Daoy (cell line): ENCODE measurements at regions not wholly inside any gene's neighbourhood (a gene's known extent, or its start where the extent isn't known, plus 50 kb on each side); places are given as distances from the start of the nearest gene placed in this dataset.

ENCODE experiments used
- DNase-seq: peaks from one replicate; pipeline ENCODE4 v3.0.0-alpha.2; 2015; ENCODE audit warnings: low read depth

DNA sequence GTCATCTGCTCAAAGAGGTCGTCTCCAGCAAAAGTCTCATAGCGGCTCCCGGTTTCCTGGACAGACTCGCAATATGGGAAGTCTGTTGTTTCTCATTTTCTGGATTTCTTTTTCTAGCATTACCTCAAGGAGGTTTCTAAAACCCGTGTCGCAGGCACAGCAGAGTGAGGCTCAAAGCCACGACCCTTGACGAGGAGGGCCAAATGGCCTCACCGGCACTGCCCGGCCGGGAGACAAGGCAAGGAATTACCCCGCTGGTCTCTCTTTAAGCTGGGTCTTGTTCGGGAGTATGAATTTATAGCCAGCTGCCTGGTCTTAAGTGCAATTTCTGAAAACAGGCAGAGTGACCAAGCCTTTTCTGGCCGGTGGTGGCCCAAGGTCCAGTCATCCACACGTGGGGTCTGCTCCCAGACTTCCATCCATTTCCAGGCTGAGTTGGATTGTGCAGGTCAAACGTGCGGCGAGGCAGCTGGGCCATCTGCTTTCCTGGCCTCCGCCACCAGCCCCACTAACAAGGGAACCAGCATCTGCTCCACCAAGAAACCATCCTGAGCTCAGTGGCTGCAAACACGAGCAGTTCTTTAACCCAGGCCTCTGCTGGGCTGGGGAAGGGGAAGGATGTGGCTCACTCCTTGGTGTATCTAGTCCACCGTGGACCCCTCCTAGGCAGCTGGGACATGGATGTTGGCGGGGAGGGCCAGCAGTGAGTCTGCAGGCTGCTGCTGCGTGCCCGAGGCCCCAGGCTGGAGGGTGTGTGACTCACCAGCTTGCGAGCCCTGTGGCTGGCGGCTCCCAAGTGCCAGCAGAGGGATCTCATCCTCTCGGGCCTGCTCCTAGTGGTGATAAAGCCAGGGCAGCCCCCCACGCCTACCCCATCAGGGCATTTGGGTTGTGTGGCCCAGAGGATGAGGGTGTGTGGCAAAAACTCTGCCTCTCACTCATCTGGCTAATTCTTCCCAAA is 55.6 kb upstream of the COL5A1 start:
- DNase-seq = peak; percentile 95

- no peak for DNase-seq
These were observed 51.9 kb upstream of the COL5A1 start for GRCh38 chr9:134589748-134590147.

DNA sequence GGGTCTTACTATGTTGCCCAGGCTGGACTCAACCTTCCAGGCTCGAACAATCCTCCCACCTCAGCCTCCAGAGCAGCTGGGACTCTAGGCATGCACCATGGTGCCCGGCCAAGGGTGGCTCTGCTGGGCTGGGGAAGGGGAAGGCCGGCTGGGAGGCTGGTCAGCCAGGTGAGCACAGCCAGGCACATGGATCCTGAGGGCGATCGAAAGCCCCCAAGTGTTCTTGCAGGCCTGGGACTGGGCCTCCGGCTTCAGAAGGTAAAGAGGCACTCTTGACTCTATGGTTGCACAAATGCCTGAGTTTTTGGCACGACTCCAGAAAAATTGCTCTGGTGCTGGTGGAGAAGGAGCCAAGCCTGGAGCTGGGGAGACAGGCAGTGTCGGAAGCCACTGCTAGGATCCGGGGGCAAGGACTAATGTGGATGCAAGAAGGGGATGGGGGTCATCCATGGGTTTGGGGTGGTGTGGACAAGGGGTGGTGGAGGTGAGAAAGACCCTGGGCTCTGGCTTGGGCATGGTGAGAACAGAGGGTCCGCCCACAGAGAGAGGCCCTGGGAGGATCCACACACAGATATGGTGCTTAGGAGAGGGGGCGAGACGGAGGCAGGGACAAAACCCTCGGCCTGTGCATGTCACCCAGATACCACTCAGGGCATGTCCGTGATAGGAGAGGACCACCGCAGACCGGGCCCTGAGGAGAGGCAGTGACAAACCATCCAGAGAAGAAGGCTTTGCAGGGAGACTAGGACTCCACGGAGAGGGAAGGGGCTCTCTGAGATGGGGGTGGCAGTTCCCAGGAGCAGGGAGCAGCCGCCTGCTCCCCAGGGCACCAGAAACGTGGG is 51.1 kb upstream of the COL5A1 start:
- DNase-seq = no peak

- DNase-seq = peak; percentile 77
These were observed 50.5 kb upstream of the COL5A1 start for GRCh38 chr9:134591082-134591571.

- peak; percentile 86 for DNase-seq
These were observed 50.0 kb upstream of the COL5A1 start for GRCh38 chr9:134591573-134591981.
